HUES6 (cell line): ENCODE measurements at regions not wholly inside any gene's neighbourhood (a gene's known extent, or its start where the extent isn't known, plus 50 kb on each side); places are given as distances from the start of the nearest gene placed in this dataset.

ENCODE experiments used
- H3K27ac ChIP-seq: 2 replicates; pipeline ENCODE4 v1.7.0; 2013; ENCODE audit warnings: low read depth, mild to moderate bottlenecking, low read length, inconsistent platforms
- H3K27me3 ChIP-seq: 2 replicates; pipeline ENCODE4 v1.6.1; 2013; ENCODE audit warnings: low read length; ENCODE audit not compliant: control insufficient read depth, insufficient read depth
- H3K36me3 ChIP-seq: 2 replicates; pipeline ENCODE4 v1.6.1; 2013; ENCODE audit warnings: low read length; ENCODE audit not compliant: control insufficient read depth, insufficient read depth
- H3K4me1 ChIP-seq: 2 replicates; pipeline ENCODE4 v1.6.1; 2013; ENCODE audit warnings: low read length; ENCODE audit not compliant: control insufficient read depth, insufficient read depth
- H3K4me3 ChIP-seq: 2 replicates; pipeline ENCODE4 v1.5.1; 2013; ENCODE audit warnings: low read depth, low read length
- H3K9ac ChIP-seq: one replicate; pipeline ENCODE4 v1.6.1; 2013; ENCODE audit warnings: mild to moderate bottlenecking, low read length
- H3K9me3 ChIP-seq: 2 replicates; pipeline ENCODE4 v1.6.1; 2013; ENCODE audit warnings: low read depth, low read length; ENCODE audit not compliant: control insufficient read depth, insufficient read depth

DNA sequence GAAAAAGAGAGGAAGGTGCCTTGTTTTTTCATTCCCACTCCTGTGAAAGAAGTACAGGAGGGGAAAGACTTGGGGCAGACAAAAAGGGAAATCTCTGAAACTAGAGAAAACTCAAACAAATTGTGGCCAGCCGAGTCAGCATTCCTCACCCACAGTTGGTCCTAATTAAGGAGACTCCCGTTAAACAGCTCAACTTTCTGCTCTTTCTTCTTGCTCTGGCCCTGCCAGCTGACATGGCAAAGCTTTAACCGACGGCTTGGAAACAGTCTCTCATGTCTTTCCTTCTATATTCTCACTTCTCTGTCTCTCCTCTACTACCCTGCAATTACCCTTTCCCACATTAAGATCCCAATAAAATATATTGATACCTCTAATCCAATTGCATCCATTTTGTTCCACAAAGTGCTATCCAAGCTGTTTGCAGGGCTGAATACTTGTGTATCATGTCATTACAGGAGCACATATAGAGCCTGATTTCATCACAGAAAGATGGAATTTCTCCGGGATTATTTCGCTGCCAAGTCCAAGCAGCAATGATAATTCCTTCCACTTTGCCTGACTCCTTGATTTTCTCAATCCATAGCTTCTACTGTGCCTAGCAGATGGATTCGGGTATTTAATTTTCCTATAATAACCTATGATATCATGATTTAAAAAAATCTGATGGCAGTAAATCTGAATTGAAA lies 65.4 kb upstream of the IPO9 start:
- Histone ChIP-seq H3K36me3 (no peaks in the 10 kb centered on the region), H3K9ac (no peak overlapping the region), H3K4me1 (peaks cover 42% of the 10 kb centered on the region), H3K27ac (no peak overlapping the region), H3K4me3 (no peak overlapping the region), H3K27me3 (no peaks in the 10 kb centered on the region), H3K9me3 (no peaks in the 10 kb centered on the region)

DNA sequence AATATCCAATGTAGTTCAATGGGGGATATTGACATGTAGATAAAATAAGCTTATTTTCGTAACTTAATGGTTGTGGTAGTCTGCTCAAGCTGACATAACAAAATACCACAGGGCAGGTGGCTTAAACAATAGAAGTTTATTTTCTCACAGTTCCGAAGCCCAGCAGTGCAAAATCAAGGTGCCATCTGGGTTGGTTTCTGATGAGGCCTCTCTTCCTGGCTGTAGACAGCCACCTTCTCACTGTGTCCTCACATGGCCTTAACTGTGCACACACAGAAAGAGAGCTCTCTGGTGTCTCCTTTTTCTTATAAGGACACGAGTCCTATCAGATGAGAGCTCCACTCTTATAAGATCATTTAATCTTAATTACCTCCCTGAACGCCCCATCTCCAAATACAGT lies 64.8 kb upstream of the IPO9 start:
- Histone ChIP-seq H3K27me3 (no peaks in the 10 kb centered on the region), H3K4me3 (no peak overlapping the region), H3K36me3 (no peaks in the 10 kb centered on the region), H3K27ac (no peak overlapping the region), H3K9me3 (no peaks in the 10 kb centered on the region), H3K9ac (no peak overlapping the region), H3K4me1 (peaks cover 42% of the 10 kb centered on the region)

DNA sequence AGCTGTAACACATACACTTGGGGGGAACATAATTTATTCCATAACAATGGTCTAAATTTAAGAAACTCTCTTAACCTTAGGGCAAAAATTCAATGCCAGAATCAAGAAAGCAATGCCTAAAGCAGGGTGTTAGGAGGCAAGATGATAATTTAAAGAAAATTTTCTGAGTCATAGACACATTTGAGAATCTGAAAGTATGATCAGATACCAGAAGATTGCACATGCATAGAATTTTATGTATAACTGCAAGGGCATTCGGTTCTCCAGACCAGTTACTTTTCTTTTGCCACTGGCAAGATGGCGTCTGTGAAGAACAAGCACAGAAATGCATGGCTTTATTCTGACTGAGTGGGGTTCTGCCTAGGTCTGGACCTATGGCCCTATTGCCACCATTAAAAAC lies 64.4 kb upstream of the IPO9 start:
- no peak overlapping the region for H3K9ac ChIP-seq
- H3K4me3 ChIP-seq: no peak overlapping the region
- H3K9me3 ChIP-seq: no peaks in the 10 kb centered on the region
- peaks cover 39% of the 10 kb centered on the region for H3K4me1 ChIP-seq
- no peak overlapping the region for H3K27ac ChIP-seq
- no peaks in the 10 kb centered on the region for H3K27me3 ChIP-seq
- no peaks in the 10 kb centered on the region for H3K36me3 ChIP-seq

DNA sequence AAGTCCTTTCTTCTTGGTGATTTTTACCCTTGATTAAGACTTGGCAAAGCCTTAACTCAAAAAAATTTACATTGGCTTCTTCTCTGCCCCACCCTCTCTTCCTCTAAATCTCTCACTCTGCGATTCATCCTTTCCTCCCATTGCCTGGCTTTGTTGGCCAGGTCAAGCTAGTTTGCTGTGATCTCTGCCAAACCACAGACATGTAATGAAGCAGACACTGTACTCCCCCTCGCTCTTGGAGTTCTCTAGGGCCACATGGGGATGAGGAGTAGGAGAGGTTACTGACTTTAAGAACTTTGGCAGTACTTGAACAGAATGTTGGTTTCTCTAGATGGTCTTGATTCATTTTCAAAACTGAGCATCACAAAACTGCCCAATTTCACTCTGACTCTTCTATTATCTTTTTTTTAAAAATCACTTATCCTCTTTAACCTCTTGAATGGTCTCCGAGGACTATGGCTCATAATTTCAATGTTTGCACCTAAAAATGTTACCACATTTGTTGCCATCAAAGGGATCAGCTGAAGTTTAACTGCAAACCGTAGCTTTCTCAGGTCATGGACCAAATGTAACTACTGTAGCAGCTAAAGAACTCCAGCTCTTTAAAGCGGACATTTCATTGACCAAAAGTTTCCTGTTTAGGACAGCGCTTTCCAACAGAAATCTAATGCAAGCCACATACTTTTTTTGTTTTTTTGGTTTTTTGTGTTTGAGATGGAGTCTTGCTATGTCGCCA lies 62.7 kb upstream of the IPO9 start:
- Histone ChIP-seq H3K27ac (no peak overlapping the region), H3K27me3 (no peaks in the 10 kb centered on the region), H3K4me3 (no peak overlapping the region), H3K36me3 (no peaks in the 10 kb centered on the region), H3K9ac (no peak overlapping the region), H3K4me1 (peaks cover 23% of the 10 kb centered on the region), H3K9me3 (peaks cover 5% of the 10 kb centered on the region; the same call in 1 of the 2 replicates)

DNA sequence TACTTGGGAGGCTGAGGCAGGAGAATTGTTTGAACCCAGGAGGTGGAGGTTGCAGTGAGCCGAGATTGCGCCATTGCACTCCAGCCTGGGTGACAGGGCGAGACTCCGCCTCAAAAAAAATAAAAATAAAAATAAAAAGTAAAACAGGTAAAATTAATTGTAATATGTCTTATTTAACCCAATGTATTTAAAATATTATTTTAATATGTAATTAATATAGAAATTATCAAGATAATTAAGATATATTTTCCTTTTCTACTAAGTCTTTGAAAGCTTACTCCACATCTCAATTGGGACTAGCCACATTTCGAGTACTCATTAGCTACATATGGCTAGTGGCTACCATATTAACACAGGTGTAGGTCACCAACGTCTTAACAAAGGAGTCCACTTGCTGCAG lies 61.6 kb upstream of the IPO9 start:
- no peaks in the 10 kb centered on the region for H3K36me3 ChIP-seq
- H3K4me1 ChIP-seq: peaks cover 12% of the 10 kb centered on the region; the same call in 1 of the 2 replicates
- H3K27me3 ChIP-seq: no peaks in the 10 kb centered on the region
- H3K27ac ChIP-seq: no peak overlapping the region
- H3K9ac ChIP-seq: no peak overlapping the region
- no peak overlapping the region for H3K4me3 ChIP-seq
- peaks cover 12% of the 10 kb centered on the region for H3K9me3 ChIP-seq

DNA sequence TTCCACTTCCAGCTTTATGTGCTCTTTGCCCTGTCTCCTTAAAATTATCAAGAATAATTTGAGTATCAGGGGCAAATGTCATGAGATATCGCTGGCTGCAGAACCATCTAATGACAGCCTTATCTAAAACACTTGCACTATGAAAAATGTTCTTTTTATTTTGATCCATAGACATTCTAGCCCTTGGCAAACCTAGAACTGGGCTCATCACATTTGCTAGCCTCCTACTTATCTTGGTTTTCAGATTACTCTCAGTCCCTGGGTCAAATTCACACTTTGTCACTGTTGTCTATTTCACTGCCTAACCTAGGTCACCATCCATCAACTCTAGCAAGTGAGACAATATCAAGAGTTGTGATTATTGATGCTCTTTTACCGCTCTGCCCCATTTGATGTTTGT lies 59.9 kb upstream of the IPO9 start:
- Histone ChIP-seq H3K27ac (no peak overlapping the region), H3K9me3 (peaks cover 12% of the 10 kb centered on the region), H3K4me3 (no peak overlapping the region), H3K4me1 (peaks cover 4% of the 10 kb centered on the region; the same call in 1 of the 2 replicates), H3K36me3 (no peaks in the 10 kb centered on the region), H3K27me3 (no peaks in the 10 kb centered on the region), H3K9ac (no peak overlapping the region)

DNA sequence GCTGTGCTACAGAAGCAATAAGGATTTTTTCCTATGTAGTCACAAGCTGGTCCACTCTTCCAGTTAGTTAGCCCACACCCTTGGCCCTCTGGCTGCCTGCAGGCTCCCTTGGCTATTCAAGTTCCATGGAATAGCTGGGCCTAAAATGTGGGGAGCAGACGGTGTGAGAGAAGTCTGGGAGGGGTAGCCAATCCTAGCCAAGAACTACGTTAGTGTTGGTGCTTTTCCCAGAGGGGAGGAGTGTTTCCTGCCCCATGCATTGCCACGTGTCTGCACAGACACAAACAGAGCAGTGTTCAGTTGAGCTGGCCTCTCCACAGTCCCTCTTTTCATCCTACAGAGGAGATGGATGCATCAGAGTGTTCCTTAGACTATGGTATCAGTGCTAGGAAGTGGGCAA lies 59.0 kb upstream of the IPO9 start:
- no peaks in the 10 kb centered on the region for H3K36me3 ChIP-seq
- peaks cover 12% of the 10 kb centered on the region for H3K9me3 ChIP-seq
- no peak overlapping the region for H3K9ac ChIP-seq
- H3K27ac ChIP-seq: no peak overlapping the region
- peaks cover 4% of the 10 kb centered on the region; the same call in 1 of the 2 replicates for H3K4me1 ChIP-seq
- no peaks in the 10 kb centered on the region for H3K27me3 ChIP-seq
- no peak overlapping the region for H3K4me3 ChIP-seq

DNA sequence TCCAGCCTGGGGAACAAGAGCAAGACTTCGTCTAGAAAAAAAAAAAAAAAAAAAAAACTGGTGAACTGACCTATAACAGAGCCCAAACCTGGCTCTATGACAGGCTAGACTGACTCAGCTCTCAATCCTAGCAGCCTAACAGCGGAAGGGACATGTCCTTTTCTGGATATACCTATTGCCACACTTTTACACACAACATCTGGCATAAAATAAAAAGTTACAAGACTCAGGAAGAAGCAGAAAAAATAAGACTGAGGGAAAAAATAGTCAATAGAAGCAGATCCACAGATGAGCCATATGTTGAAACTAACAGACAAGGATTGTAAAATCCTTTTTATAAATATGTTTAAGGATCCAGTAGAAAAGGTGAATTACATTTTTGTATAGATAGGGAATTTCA lies 57.5 kb upstream of the IPO9 start:
- no peak overlapping the region for H3K9ac ChIP-seq
- H3K9me3 ChIP-seq: peaks cover 12% of the 10 kb centered on the region
- no peak overlapping the region for H3K4me3 ChIP-seq
- H3K4me1 ChIP-seq: peaks cover 4% of the 10 kb centered on the region; the same call in 1 of the 2 replicates
- no peaks in the 10 kb centered on the region for H3K27me3 ChIP-seq
- H3K36me3 ChIP-seq: no peaks in the 10 kb centered on the region
- no peak overlapping the region for H3K27ac ChIP-seq

DNA sequence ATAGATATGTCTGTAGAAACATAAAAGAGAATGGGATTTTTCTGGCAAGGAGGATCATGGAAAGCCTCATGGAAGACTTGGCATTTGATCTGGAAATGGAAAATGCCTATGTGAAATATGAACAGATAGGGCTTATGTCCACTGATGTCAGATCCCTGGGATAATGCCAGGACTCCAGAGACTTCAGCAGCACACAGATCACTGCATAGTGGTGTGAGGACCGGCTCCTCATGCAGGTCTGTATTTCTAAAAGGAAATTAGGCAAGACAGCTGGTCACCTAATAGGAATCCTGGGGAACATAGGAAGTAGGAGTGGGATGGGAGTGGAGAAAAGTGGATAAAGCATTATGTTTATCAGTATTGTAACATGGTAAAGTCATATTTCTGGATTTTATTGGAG lies 56.8 kb upstream of the IPO9 start:
- Histone ChIP-seq H3K9ac (no peak overlapping the region), H3K4me1 (peaks cover 4% of the 10 kb centered on the region; the same call in 1 of the 2 replicates), H3K36me3 (no peaks in the 10 kb centered on the region), H3K9me3 (peaks cover 12% of the 10 kb centered on the region), H3K27ac (no peak overlapping the region), H3K4me3 (no peak overlapping the region), H3K27me3 (no peaks in the 10 kb centered on the region)

DNA sequence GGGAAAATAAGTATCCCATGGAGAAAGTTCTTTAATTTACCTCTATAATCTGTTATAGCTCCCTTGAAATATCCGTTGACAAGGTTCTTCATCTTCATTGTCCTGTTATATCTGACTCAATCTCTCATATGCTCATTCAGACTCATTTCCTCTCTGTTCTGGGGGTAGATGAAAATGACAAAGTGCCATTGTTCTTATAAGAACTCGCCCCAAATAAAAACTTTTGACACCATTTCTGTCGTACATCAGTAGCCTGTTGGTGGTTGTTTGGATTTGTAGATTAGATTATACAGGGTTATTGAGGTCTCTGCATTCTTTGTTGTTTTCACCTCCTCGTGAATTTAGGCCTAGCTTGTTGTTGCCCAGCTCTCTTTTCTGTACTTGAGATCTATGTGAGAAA lies 55.2 kb upstream of the IPO9 start:
- H3K36me3 ChIP-seq: no peaks in the 10 kb centered on the region
- peaks cover 12% of the 10 kb centered on the region for H3K9me3 ChIP-seq
- H3K4me3 ChIP-seq: no peak overlapping the region
- H3K27ac ChIP-seq: no peak overlapping the region
- H3K9ac ChIP-seq: no peak overlapping the region
- H3K4me1 ChIP-seq: peaks cover 4% of the 10 kb centered on the region; the same call in 1 of the 2 replicates
- H3K27me3 ChIP-seq: no peaks in the 10 kb centered on the region

DNA sequence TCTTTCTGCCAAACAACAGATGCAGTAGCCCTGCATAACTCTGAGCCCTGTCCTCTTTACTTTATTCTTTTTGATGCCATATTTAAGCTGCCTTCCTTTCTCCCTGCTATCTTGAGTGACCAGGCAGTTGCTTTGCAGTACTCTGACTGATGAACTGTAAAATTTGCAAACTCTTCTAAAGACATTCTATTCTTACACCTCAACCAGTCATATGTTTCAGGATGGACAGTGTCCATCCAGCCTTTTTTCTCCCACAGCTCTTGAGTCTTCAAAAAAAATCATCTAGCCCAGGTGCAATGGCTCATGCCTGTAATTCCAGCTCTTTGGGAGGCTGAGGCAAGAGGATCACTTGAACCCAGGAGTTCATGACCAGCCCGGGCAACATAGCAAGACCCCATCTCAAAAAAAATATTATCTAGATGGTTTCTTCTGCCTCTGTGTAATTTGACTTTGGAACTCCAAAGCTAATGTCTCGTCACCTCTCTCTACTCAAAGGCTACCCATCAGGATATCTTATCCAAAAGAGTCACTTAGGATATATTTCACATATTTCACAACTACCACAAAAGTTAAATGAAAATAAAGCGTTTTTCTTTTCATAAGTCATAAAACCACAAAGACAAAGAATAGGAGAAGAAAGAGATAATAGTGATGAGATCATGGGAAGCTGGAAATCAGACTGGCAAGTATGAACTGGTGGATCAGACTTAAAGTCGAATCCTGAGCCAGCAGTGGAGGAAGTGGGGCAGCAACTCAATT lies 54.6 kb upstream of the IPO9 start:
- Histone ChIP-seq H3K27ac (no peak overlapping the region), H3K36me3 (no peaks in the 10 kb centered on the region), H3K9me3 (peaks cover 12% of the 10 kb centered on the region), H3K9ac (no peak overlapping the region), H3K4me3 (no peak overlapping the region), H3K27me3 (no peaks in the 10 kb centered on the region), H3K4me1 (peaks cover 4% of the 10 kb centered on the region; the same call in 1 of the 2 replicates)
